RWPE1 (cell line): ENCODE measurements at regions not wholly inside any gene's neighbourhood (a gene's known extent, or its start where the extent isn't known, plus 50 kb on each side); places are given as distances from the start of the nearest gene placed in this dataset.

ENCODE experiments used
- CTCF ChIA-PET: fragments of 350-600 bp; sonication (Branson Sonifier 250); formaldehyde crosslinking; extraction: SDS; loops from one replicate; lab custom pipeline; 2021; lab: Yijun Ruan, JAX
- POLR2A ChIA-PET: fragments of 400-600 bp; formaldehyde crosslinking; extraction: SDS; loops from one replicate; lab custom pipeline; 2020; ENCODE audit warnings: antibody characterized with exemption; ENCODE audit not compliant: low non-redundant PET; lab: Yijun Ruan, JAX
- DNase-seq: peaks from one replicate; pipeline ENCODE4 v3.0.0; 2012; ENCODE audit warnings: low spot score
- H3K27ac ChIP-seq: fragments of 450-650 bp; 2 replicates; pipeline ENCODE4 v1.5.1; 2017
- TF ChIP-seq, protein P1 (sequence below): fragments of 450-650 bp; conservative IDR thresholded peaks from 2 replicates; pipeline ENCODE4 v1.5.1; 2017; ENCODE audit warnings: low read depth, mild to moderate bottlenecking

DNA sequence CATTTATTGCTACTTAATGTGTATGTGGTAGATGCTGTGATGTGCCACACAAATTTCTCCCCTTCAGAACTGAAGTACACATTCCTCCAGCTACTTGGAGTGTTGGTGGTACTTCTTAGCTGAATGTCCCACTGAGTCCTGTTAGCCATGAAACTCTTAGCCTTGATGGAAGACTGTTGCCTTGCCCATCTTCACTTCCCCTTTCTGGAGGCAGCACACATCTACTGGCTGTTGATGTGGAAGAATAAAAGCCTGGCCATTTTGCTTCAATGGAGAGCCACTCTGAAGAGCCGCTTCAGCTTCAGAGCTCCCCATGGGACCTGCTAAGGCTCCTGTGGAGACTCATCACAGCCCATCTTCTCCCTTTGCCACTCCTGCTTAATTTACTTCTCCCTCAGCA is 157.7 kb upstream of the PITX2 start:
- no peak for DNase-seq
- POLR2A ChIA-PET: no interaction called here
- TF ChIP-seq, protein P1, sequence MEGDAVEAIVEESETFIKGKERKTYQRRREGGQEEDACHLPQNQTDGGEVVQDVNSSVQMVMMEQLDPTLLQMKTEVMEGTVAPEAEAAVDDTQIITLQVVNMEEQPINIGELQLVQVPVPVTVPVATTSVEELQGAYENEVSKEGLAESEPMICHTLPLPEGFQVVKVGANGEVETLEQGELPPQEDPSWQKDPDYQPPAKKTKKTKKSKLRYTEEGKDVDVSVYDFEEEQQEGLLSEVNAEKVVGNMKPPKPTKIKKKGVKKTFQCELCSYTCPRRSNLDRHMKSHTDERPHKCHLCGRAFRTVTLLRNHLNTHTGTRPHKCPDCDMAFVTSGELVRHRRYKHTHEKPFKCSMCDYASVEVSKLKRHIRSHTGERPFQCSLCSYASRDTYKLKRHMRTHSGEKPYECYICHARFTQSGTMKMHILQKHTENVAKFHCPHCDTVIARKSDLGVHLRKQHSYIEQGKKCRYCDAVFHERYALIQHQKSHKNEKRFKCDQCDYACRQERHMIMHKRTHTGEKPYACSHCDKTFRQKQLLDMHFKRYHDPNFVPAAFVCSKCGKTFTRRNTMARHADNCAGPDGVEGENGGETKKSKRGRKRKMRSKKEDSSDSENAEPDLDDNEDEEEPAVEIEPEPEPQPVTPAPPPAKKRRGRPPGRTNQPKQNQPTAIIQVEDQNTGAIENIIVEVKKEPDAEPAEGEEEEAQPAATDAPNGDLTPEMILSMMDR: no peak
- H3K27ac ChIP-seq: no peak overlapping the region
- CTCF ChIA-PET: no interaction called here

DNA sequence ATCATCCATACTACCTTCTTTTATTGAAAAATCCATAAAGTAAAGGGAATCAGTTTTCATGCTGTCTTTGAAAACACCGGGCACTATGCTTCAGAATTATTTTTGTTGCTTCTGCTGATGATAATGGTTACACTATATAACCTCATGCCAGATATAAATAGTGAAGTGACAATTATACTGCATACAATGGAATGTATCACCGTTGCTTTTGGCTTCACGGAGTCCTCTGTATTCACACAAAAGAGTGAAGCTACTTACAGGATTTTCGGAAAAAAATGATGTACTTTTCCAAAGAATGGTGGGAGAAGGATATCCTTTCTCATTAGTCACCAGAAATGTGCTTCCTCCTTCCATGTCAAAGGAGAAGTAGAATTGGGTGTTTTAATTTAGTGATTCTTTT is 159.1 kb upstream of the PITX2 start:
- H3K27ac ChIP-seq: no peak overlapping the region
- ChIA-PET POLR2A (no interaction called here), CTCF (interaction anchor here (0.7 kb wide), 1 partner anchor 1859 kb away, joined by 4 read pairs; no protein-coding TSS in a partner anchor)
- DNase-seq: no peak
- TF ChIP-seq, protein P1: no peak

DNA sequence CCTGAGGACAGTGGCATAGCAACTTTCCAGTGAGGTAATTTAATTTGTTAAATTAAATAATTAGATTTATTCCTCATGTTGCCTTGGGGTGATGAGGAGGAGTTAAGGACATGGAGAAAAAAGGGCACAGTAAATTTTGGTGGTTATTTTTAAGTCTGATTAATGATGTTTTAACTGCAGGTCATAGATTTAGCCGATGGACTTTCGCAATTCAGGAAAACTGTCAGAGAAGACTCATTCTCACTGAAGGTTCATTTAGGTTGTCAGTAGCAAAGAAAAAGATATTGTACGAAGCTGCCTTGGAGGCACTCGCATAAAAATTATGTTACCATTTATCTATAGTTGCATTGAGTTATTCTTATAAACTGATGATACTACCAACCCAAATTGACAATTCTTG is 164.2 kb upstream of the PITX2 start:
- H3K27ac ChIP-seq: no peak overlapping the region
- TF ChIP-seq, protein P1: no peak
- ChIA-PET POLR2A (no interaction called here), CTCF (no interaction called here)
- no peak for DNase-seq

DNA sequence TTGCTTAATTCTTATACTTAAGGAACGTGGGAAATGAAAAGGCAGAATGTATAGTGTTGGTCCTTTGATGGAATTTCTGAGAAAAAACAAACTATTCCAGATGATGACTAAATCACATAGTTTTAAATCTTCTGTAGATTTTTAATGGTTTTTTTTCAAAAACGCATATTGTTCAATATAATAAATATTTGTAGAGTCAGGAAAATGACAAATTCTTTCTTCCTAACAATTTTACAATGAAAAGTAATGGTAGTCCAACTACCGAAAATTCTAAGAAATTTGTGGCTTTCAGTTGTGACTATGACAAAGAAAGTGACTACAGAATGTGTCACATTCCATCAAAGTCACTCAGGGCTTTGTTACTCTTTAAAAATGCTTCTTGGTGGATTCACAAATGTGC is 164.8 kb upstream of the PITX2 start:
- CTCF ChIA-PET: no interaction called here
- no peak overlapping the region for H3K27ac ChIP-seq
- no peak for DNase-seq
- POLR2A ChIA-PET: no interaction called here
- TF ChIP-seq, protein P1: no peak

DNA sequence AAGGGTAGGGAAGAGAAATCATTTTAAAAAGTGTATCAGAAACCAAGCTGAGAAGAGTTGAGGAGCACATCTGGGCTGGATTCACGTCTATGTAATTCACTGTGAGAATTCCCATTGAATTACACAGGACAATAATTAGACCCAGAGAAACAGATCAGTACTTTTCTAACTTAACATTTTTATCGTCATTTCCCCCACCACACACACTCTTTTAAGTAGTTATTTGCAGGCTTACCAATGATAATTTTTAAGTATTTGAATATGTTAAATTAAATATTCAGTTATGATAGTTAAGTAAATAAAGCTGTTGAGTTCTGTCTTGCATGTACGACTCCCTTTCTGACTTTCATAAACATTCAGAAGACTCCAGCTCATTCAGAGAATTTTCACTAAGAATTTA is 165.4 kb upstream of the PITX2 start:
- POLR2A ChIA-PET: no interaction called here
- TF ChIP-seq, protein P1: no peak
- no peak for DNase-seq
- CTCF ChIA-PET: no interaction called here
- no peak overlapping the region for H3K27ac ChIP-seq

DNA sequence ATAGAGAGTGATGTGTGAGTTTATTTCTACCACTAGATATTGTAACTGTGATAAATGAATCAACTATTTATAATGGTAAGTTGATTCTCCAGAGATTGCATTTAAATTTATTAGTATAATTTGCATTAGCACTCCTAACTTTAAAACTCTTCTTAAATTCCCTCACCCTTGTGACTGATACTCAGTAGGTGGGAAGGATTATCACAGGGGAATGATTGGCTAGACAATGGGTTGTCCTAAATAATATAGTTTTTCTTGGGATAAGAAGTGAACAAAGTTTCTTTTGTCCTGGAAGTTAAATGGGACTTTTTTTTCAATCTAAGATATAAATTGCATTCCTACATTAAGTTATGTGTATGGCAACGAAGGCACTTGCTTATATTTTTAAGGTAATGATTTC is 169.2 kb upstream of the PITX2 start:
- CTCF ChIA-PET: no interaction called here
- TF ChIP-seq, protein P1: no peak
- H3K27ac ChIP-seq: no peak overlapping the region
- POLR2A ChIA-PET: no interaction called here
- DNase-seq: no peak

DNA sequence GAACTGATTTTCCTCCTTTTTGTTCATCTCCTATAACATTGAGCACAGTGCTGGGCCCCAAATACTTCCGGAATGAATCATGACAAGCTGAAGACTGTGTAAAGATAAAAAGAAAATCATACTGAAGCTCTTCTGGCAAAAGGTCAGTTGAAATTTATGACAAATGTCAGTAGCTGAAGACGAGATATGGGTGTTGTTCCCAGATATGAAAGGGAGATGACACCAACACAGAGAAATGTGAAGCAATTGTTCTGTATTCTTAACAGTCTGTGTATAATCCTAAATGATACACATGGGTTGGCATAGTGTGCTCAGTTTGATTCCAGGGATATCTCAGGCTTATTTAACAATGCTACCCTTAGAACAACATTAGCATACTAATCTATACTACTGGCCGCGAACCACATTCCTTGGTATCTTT is 170.5 kb upstream of the PITX2 start:
- TF ChIP-seq, protein P1: no peak
- POLR2A ChIA-PET: no interaction called here
- CTCF ChIA-PET: no interaction called here
- no peak for DNase-seq
- H3K27ac ChIP-seq: no peak overlapping the region
